ENCODE measurements at regions not wholly inside any gene's neighbourhood (a gene's known extent, or its start where the extent isn't known, plus 50 kb on each side); places are given as distances from the start of the nearest gene placed in this dataset.

- Histone ChIP-seq H3K36me3 (ENCODE audit: insufficient read depth) (no peaks in the 10 kb centered on the region), H3K4me2 (no peak overlapping the region), H3K27ac (ENCODE audit: low read depth) (no peak overlapping the region), H2AFZ (no peak overlapping the region), H3F3A (replicated peaks; ENCODE audit: low read depth) (no peaks in the 10 kb centered on the region), H3K79me2 (replicated peaks; ENCODE audit: insufficient read depth) (no peaks in the 10 kb centered on the region), H3K4me3 (no peak overlapping the region), H4K20me1 (replicated peaks; ENCODE audit: insufficient read depth) (no peaks in the 10 kb centered on the region), H3K9me2 (ENCODE audit: insufficient read depth) (0 out of 2 replicates have a peak, but pooled peaks cover 3% of the 10 kb centered on the region), H3K27me3 (ENCODE audit: insufficient read depth) (no peaks in the 10 kb centered on the region), H3K4me1 (ENCODE audit: insufficient read depth) (no peaks in the 10 kb centered on the region)
- Mint-ChIP-seq H3K36me3 (ENCODE audit: low read depth) (no peaks in the 10 kb centered on the region), H3K27ac (no peak overlapping the region; the same call in 1 of the 2 replicates), H3K4me3 (no peak overlapping the region), H3K27me3 (ENCODE audit: insufficient read depth, low read depth, poor library complexity) (no peaks in the 10 kb centered on the region), H3K4me1 (no peaks in the 10 kb centered on the region), H3K9me3 (no peaks in the 10 kb centered on the region)
- TF ChIP-seq, protein P1, sequence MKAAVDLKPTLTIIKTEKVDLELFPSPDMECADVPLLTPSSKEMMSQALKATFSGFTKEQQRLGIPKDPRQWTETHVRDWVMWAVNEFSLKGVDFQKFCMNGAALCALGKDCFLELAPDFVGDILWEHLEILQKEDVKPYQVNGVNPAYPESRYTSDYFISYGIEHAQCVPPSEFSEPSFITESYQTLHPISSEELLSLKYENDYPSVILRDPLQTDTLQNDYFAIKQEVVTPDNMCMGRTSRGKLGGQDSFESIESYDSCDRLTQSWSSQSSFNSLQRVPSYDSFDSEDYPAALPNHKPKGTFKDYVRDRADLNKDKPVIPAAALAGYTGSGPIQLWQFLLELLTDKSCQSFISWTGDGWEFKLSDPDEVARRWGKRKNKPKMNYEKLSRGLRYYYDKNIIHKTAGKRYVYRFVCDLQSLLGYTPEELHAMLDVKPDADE (IDR thresholded peaks at IDR 0.05): no peak
- TF ChIP-seq, protein P2, sequence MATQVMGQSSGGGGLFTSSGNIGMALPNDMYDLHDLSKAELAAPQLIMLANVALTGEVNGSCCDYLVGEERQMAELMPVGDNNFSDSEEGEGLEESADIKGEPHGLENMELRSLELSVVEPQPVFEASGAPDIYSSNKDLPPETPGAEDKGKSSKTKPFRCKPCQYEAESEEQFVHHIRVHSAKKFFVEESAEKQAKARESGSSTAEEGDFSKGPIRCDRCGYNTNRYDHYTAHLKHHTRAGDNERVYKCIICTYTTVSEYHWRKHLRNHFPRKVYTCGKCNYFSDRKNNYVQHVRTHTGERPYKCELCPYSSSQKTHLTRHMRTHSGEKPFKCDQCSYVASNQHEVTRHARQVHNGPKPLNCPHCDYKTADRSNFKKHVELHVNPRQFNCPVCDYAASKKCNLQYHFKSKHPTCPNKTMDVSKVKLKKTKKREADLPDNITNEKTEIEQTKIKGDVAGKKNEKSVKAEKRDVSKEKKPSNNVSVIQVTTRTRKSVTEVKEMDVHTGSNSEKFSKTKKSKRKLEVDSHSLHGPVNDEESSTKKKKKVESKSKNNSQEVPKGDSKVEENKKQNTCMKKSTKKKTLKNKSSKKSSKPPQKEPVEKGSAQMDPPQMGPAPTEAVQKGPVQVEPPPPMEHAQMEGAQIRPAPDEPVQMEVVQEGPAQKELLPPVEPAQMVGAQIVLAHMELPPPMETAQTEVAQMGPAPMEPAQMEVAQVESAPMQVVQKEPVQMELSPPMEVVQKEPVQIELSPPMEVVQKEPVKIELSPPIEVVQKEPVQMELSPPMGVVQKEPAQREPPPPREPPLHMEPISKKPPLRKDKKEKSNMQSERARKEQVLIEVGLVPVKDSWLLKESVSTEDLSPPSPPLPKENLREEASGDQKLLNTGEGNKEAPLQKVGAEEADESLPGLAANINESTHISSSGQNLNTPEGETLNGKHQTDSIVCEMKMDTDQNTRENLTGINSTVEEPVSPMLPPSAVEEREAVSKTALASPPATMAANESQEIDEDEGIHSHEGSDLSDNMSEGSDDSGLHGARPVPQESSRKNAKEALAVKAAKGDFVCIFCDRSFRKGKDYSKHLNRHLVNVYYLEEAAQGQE (IDR thresholded peaks at IDR 0.05; ENCODE audit: unreplicated experiment): no peak
- TF ChIP-seq NANOG (IDR thresholded peaks at IDR 0.05; ENCODE audit: borderline replicate concordance): no peak
- no peak for TF ChIP-seq EZH2phosphoT487 (IDR thresholded peaks at IDR 0.05; ENCODE audit: unreplicated experiment)
- TF ChIP-seq EZH2 (IDR thresholded peaks at IDR 0.05; ENCODE audit: low read depth, unreplicated experiment): no peak
- no peak for TF ChIP-seq ZNF331 (CRISPR knock-in tag; IDR thresholded peaks at IDR 0.05; ENCODE audit: low read depth)
- no peak for TF ChIP-seq POLR2AphosphoS5 (IDR thresholded peaks at IDR 0.05; ENCODE audit: low read depth)
- TF ChIP-seq, protein P3, sequence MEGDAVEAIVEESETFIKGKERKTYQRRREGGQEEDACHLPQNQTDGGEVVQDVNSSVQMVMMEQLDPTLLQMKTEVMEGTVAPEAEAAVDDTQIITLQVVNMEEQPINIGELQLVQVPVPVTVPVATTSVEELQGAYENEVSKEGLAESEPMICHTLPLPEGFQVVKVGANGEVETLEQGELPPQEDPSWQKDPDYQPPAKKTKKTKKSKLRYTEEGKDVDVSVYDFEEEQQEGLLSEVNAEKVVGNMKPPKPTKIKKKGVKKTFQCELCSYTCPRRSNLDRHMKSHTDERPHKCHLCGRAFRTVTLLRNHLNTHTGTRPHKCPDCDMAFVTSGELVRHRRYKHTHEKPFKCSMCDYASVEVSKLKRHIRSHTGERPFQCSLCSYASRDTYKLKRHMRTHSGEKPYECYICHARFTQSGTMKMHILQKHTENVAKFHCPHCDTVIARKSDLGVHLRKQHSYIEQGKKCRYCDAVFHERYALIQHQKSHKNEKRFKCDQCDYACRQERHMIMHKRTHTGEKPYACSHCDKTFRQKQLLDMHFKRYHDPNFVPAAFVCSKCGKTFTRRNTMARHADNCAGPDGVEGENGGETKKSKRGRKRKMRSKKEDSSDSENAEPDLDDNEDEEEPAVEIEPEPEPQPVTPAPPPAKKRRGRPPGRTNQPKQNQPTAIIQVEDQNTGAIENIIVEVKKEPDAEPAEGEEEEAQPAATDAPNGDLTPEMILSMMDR (conservative IDR thresholded peaks at IDR 0.05; ENCODE audit: low read depth in 2 of 2): no peak
- TF ChIP-seq, protein P4, sequence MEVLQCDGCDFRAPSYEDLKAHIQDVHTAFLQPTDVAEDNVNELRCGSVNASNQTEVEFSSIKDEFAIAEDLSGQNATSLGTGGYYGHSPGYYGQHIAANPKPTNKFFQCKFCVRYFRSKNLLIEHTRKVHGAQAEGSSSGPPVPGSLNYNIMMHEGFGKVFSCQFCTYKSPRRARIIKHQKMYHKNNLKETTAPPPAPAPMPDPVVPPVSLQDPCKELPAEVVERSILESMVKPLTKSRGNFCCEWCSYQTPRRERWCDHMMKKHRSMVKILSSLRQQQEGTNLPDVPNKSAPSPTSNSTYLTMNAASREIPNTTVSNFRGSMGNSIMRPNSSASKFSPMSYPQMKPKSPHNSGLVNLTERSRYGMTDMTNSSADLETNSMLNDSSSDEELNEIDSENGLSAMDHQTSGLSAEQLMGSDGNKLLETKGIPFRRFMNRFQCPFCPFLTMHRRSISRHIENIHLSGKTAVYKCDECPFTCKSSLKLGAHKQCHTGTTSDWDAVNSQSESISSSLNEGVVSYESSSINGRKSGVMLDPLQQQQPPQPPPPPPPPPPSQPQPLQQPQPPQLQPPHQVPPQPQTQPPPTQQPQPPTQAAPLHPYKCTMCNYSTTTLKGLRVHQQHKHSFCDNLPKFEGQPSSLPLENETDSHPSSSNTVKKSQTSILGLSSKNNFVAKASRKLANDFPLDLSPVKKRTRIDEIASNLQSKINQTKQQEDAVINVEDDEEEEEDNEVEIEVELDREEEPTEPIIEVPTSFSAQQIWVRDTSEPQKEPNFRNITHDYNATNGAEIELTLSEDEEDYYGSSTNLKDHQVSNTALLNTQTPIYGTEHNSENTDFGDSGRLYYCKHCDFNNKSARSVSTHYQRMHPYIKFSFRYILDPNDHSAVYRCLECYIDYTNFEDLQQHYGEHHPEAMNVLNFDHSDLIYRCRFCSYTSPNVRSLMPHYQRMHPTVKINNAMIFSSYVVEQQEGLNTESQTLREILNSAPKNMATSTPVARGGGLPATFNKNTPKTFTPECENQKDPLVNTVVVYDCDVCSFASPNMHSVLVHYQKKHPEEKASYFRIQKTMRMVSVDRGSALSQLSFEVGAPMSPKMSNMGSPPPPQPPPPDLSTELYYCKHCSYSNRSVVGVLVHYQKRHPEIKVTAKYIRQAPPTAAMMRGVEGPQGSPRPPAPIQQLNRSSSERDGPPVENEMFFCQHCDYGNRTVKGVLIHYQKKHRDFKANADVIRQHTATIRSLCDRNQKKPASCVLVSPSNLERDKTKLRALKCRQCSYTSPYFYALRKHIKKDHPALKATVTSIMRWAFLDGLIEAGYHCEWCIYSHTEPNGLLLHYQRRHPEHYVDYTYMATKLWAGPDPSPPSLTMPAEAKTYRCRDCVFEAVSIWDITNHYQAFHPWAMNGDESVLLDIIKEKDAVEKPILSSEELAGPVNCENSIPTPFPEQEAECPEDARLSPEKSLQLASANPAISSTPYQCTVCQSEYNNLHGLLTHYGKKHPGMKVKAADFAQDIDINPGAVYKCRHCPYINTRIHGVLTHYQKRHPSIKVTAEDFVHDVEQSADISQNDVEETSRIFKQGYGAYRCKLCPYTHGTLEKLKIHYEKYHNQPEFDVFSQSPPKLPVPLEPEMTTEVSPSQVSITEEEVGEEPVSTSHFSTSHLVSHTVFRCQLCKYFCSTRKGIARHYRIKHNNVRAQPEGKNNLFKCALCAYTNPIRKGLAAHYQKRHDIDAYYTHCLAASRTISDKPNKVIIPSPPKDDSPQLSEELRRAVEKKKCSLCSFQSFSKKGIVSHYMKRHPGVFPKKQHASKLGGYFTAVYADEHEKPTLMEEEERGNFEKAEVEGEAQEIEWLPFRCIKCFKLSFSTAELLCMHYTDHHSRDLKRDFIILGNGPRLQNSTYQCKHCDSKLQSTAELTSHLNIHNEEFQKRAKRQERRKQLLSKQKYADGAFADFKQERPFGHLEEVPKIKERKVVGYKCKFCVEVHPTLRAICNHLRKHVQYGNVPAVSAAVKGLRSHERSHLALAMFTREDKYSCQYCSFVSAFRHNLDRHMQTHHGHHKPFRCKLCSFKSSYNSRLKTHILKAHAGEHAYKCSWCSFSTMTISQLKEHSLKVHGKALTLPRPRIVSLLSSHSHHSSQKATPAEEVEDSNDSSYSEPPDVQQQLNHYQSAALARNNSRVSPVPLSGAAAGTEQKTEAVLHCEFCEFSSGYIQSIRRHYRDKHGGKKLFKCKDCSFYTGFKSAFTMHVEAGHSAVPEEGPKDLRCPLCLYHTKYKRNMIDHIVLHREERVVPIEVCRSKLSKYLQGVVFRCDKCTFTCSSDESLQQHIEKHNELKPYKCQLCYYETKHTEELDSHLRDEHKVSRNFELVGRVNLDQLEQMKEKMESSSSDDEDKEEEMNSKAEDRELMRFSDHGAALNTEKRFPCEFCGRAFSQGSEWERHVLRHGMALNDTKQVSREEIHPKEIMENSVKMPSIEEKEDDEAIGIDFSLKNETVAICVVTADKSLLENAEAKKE (CRISPR knock-in tag; IDR thresholded peaks at IDR 0.05): no peak
- no peak for TF ChIP-seq ZNF114 (CRISPR knock-in tag; IDR thresholded peaks at IDR 0.05)
- TF ChIP-seq CREB1 (CRISPR knock-in tag; IDR thresholded peaks at IDR 0.05; ENCODE audit: low read depth): no peak
- TF ChIP-seq STAT1 (IDR thresholded peaks at IDR 0.05; ENCODE audit: unreplicated experiment): no peak
- TF ChIP-seq JUNB (IDR thresholded peaks at IDR 0.05; ENCODE audit: unreplicated experiment): no peak
- DNase-seq (ENCODE audit: low spot score) (no peak), ATAC-seq (no peak)
Observed at GRCh38 chr2:212843409-212844199, 305.0 kb upstream of the ERBB4 start.

Measured in GM23338 (cell line).